HUES64 (cell line): ENCODE measurements at regions not wholly inside any gene's neighbourhood (a gene's known extent, or its start where the extent isn't known, plus 50 kb on each side); places are given as distances from the start of the nearest gene placed in this dataset.
"Not testable (repeated sequence)": the region's sequence is repeated elsewhere in the genome, so short reads cannot be mapped to it uniquely, and the experiment has no call there.

Experiments
- H3K27ac ChIP-seq: 2 replicates; pipeline ENCODE4 v1.7.0; 2013; ENCODE audit warnings: low read depth, low read length, inconsistent platforms
- H3K27me3 ChIP-seq: 2 replicates; pipeline ENCODE4 v1.6.1; 2013; ENCODE audit warnings: mild to moderate bottlenecking, low read length; ENCODE audit not compliant: insufficient read depth
- H3K36me3 ChIP-seq: 2 replicates; pipeline ENCODE4 v1.6.1; 2013; ENCODE audit warnings: mild to moderate bottlenecking, low read length; ENCODE audit not compliant: insufficient read depth
- H3K4me1 ChIP-seq: 2 replicates; pipeline ENCODE4 v1.6.1; 2013; ENCODE audit warnings: mild to moderate bottlenecking, low read length, moderate library complexity; ENCODE audit not compliant: insufficient read depth
- H3K4me3 ChIP-seq: 2 replicates; pipeline ENCODE4 v1.5.1; 2013; ENCODE audit warnings: mild to moderate bottlenecking, low read length, moderate library complexity
- H3K9ac ChIP-seq: 2 replicates; pipeline ENCODE4 v1.6.1; 2013; ENCODE audit warnings: mild to moderate bottlenecking, low read depth, low read length
- H3K9me3 ChIP-seq: 2 replicates; pipeline ENCODE4 v1.6.1; 2013; ENCODE audit warnings: low read depth, low read length; ENCODE audit not compliant: insufficient read depth
- WGBS: fragments of 150-250, 120-280 bp; methylation state at CpG from one replicate; pipeline ENCODE4 v1.1.7; 2013; ENCODE audit warnings: missing lambda C conversion rate; 5-methylcytosine and 5-hydroxymethylcytosine counted together

DNA sequence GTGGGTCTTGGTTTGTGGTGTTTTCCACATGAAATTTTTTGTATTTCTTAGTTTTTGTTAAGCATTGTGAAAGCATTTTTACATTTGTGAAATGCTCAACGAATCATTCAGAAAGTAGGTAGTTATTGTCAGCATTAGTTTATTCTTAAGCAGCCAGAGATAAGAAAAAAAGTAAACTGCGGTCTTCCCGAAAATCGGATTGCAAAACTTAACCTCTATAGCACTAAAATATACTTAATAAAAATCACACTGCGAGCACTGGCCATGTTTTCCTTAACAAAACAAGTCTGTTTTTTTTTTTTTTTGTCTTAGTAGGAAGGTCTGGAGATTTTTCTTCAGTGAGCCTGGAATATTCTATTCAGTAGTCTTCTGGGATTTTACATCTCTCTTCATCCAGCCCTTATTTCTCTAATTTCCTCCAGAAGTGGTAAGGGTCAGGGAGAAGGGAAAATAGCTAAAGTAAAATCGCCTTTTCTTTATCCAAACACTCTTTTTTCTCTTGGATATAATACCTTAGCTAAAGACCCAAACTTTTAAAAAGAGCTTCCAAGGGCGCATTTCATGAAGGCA is 289.9 kb downstream of the DMAC1 start:
- H3K27me3 ChIP-seq, result no peaks in the 10 kb centered on the region
- WGBS, result 90% methylated on average over 5 of the region's 7 CpGs
- no peaks in the 10 kb centered on the region for H3K4me1 ChIP-seq
- no peaks in the 10 kb centered on the region for H3K9me3 ChIP-seq
- H3K9ac ChIP-seq, result no peak overlapping the region
- H3K27ac ChIP-seq, result no peak overlapping the region
- no peaks in the 10 kb centered on the region for H3K36me3 ChIP-seq
- H3K4me3 ChIP-seq, result no peak overlapping the region

DNA sequence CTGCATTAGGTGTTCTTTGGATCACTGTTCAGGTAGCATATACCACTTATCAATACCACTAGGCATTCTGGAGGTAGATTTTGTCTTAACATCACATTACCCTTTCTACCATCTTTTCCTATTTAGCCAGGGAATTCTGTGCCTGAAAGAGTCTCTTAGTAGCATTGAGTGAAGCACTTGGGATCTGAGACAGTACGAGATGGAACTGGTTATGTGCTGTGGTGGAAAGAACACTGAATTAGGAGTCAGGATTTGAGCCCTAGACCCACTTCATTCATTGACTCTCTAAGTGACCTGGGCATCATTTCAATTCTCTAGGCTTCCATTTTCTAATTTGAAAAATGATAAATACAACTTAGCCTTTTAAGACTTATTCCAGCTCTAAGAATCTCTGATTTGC is 291.1 kb downstream of the DMAC1 start:
- 92% methylated on average over 1 of the region's 1 CpG for WGBS

DNA sequence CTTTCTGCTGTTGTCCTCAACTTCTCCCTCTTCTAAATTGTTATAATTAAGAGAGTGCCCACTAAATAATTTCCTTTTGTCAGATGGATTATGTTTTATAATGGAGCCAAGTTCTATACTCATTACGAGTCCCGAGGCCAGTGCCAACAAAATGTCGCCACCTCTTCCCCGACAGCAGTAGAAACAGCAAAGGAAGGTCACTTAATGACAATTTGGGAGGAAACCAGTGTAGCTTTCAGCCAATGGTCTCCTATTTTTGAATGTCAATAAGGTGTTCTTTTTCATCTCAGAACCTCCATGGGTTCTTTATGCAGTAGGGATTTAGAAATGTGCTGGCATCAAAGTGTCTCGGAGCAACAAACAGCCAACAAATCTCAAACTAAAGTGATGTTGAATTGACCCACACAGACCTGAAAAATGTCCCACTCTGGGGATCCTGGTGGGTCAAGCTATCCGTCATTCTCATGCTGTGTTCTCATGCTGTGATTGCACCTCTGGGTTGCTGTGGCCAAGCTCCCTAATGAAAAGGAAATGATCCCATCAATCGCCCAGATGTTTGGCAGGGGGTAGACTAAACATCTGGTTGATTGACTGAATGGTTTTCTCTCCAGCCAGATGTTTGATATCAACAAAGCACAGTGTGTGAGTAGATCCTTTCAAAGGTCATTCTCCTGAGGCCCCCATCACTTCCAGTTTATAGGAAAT is 291.9 kb downstream of the DMAC1 start:
- H3K4me3 ChIP-seq, result no peak overlapping the region
- no peak overlapping the region for H3K9ac ChIP-seq
- no peaks in the 10 kb centered on the region for H3K27me3 ChIP-seq
- no peaks in the 10 kb centered on the region for H3K9me3 ChIP-seq
- H3K4me1 ChIP-seq, result no peaks in the 10 kb centered on the region
- 86% methylated on average over 7 of the region's 7 CpGs for WGBS
- no peak overlapping the region for H3K27ac ChIP-seq
- H3K36me3 ChIP-seq, result no peaks in the 10 kb centered on the region

More for the DNA sequence above, 291.1 kb downstream of the DMAC1 start:
- Histone ChIP-seq H3K4me1 (no peaks in the 10 kb centered on the region), H3K9ac (no peak overlapping the region), H3K27me3 (no peaks in the 10 kb centered on the region), H3K27ac (no peak overlapping the region), H3K36me3 (no peaks in the 10 kb centered on the region), H3K4me3 (no peak overlapping the region), H3K9me3 (no peaks in the 10 kb centered on the region)

DNA sequence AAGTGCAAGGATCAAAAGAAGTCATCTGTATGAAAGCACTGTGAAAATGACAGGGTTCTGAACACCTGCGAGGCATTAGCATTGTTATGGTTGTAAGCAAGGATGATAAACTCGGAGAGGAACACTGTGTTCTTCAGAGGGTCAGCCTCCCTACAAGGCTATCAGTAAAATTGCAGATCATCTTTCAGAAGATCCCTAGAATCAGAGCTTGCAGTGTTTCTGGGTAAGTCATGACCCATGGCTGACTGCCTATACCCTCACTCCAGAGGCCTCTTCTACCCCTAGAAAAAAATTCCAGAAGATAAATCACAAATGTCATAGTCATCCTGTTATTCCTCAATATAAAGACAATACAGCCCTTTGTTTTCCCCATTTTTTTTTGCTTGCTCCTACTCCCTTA is 292.6 kb downstream of the DMAC1 start:
- H3K4me1 ChIP-seq, result no peaks in the 10 kb centered on the region
- H3K27me3 ChIP-seq, result no peaks in the 10 kb centered on the region
- no peak overlapping the region for H3K4me3 ChIP-seq
- H3K9me3 ChIP-seq, result no peaks in the 10 kb centered on the region
- no peaks in the 10 kb centered on the region for H3K36me3 ChIP-seq
- H3K9ac ChIP-seq, result no peak overlapping the region
- 90% methylated on average over 2 of the region's 2 CpGs for WGBS
- H3K27ac ChIP-seq, result no peak overlapping the region

- Histone ChIP-seq H3K9ac (no peak overlapping the region), H3K9me3 (no peaks in the 10 kb centered on the region), H3K4me3 (no peak overlapping the region), H3K36me3 (no peaks in the 10 kb centered on the region), H3K27me3 (no peaks in the 10 kb centered on the region), H3K27ac (no peak overlapping the region), H3K4me1 (no peaks in the 10 kb centered on the region)
- 90% methylated on average over 2 of the region's 2 CpGs for WGBS
Observed at GRCh38 chr9:7500521-7500920, 299.1 kb downstream of the DMAC1 start.

- no peaks in the 10 kb centered on the region for H3K27me3 ChIP-seq
- H3K4me1 ChIP-seq, result no peaks in the 10 kb centered on the region
- no peak overlapping the region for H3K27ac ChIP-seq
- H3K9me3 ChIP-seq, result no peaks in the 10 kb centered on the region
- no peak overlapping the region for H3K9ac ChIP-seq
- no peak overlapping the region for H3K4me3 ChIP-seq
- no peaks in the 10 kb centered on the region for H3K36me3 ChIP-seq
- WGBS, result 88% methylated on average over 2 of the region's 2 CpGs
Observed at GRCh38 chr9:7491641-7492040, 307.9 kb downstream of the DMAC1 start.

DNA sequence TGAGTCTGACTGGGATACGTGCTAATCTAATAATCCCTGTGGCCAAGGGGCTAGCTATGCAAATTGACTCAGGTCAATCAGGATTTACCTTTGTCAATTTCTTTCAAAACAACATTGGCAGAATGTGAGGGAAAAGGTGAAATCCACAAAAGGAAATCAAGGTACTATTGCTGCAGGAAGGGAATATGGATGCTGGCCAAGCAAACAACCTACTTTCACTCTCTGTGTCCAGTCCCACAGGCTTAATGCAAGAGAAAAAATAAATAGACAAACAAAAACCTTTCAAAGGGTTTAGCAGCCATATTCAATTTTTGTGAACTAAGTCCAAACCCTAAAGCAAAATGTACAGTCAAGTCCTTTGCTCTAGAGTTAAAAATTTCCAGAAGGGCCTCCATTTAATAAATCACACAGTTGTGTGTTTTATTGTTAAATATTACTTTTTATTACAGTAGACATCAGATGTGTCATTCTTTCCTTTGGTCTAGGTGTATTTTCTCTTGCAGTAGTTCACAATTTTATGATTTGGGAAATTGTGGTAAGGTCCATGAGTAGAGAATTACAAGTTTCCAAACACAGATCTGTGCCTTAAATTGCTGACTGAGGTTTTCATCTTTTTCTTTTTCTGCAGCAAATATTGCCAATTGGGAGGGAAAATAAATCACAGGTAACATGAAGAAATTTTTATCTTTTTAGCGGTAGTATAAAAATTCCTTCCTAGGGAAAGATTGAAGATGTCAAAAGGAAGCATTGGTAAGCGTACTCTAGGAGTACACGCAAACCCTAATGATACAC is 309.1 kb downstream of the DMAC1 start:
- WGBS, result 92% methylated on average over 2 of the region's 4 CpGs
- Histone ChIP-seq H3K4me3 (no peak overlapping the region), H3K36me3 (no peaks in the 10 kb centered on the region), H3K9ac (no peak overlapping the region), H3K9me3 (no peaks in the 10 kb centered on the region), H3K27ac (no peak overlapping the region), H3K4me1 (no peaks in the 10 kb centered on the region), H3K27me3 (no peaks in the 10 kb centered on the region)

DNA sequence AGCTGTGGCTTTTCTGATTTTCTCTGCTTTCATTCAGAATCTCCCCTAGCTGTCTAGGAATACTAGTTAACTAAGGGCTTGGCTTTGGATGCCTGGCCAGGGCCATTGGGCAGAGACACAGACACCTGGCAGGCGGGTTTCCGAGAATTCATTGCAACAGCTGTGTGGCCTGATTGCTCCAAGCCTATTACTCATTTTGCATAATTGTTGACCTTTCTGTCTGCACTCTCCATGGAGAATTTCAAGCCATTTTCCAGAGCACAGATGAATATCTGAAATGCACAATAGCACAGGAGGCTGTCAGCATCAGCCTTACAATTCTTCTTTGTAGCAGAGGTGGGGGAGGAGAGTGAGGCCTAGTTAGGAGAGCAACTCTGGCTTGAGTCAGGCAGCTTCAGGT is 310.5 kb downstream of the DMAC1 start:
- no peak overlapping the region for H3K4me3 ChIP-seq
- whole genome bisulfite sequencing, result 96% methylated on average over 2 of the region's 2 CpGs
- no peaks in the 10 kb centered on the region for H3K4me1 ChIP-seq
- no peaks in the 10 kb centered on the region for H3K36me3 ChIP-seq
- no peaks in the 10 kb centered on the region for H3K27me3 ChIP-seq
- H3K9me3 ChIP-seq, result no peaks in the 10 kb centered on the region
- H3K27ac ChIP-seq, result no peak overlapping the region
- no peak overlapping the region for H3K9ac ChIP-seq

DNA sequence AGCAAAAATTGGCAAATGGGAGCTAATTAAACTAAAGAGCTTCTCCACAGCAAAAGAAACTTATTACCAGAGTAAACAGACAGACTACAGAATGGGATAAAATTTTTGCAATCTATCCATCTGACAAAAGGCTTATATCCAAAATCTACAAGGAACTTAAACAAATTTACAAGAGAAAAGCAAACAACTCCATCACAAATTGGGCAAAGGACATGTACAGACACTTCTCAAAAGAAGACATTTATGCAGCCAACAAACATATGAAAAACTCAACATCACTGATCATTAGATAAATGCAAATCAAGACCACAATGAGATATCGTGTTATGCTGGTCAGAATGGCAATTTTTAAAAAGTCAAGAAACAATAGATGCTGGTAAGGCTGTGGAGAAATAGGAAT is 315.6 kb downstream of the DMAC1 start:
- H3K4me3 ChIP-seq, result not testable (repeated sequence)

GRCh38 chr9:7481570-7481969 is 318.0 kb downstream of the DMAC1 start:
- Histone ChIP-seq H3K4me3 (no peak overlapping the region), H3K36me3 (no peaks in the 10 kb centered on the region), H3K9me3 (no peaks in the 10 kb centered on the region), H3K27me3 (no peaks in the 10 kb centered on the region), H3K27ac (no peak overlapping the region), H3K4me1 (no peaks in the 10 kb centered on the region), H3K9ac (no peak overlapping the region)

More for the DNA sequence above, 315.6 kb downstream of the DMAC1 start:
- not testable (repeated sequence) for H3K27me3 ChIP-seq, H3K27ac ChIP-seq, H3K9me3 ChIP-seq, H3K4me1 ChIP-seq, H3K36me3 ChIP-seq, H3K9ac ChIP-seq
- WGBS, result 100% methylated on average over 1 of the region's 1 CpG

- Histone ChIP-seq H3K36me3 (no peaks in the 10 kb centered on the region), H3K27me3 (no peaks in the 10 kb centered on the region), H3K9ac (no peak overlapping the region), H3K9me3 (no peaks in the 10 kb centered on the region), H3K4me3 (no peak overlapping the region), H3K4me1 (no peaks in the 10 kb centered on the region), H3K27ac (no peak overlapping the region)
- WGBS, result 92% methylated on average over 2 of the region's 4 CpGs
Observed at GRCh38 chr9:7479300-7479699, 320.3 kb downstream of the DMAC1 start.
